ENCODE measurements at regions not wholly inside any gene's neighbourhood (a gene's known extent, or its start where the extent isn't known, plus 50 kb on each side); places are given as distances from the start of the nearest gene placed in this dataset.

GRCh38 chr21:31509194-31510017 lies 150.1 kb upstream of the SOD1 start (continued):
- TF ChIP-seq, protein P1, sequence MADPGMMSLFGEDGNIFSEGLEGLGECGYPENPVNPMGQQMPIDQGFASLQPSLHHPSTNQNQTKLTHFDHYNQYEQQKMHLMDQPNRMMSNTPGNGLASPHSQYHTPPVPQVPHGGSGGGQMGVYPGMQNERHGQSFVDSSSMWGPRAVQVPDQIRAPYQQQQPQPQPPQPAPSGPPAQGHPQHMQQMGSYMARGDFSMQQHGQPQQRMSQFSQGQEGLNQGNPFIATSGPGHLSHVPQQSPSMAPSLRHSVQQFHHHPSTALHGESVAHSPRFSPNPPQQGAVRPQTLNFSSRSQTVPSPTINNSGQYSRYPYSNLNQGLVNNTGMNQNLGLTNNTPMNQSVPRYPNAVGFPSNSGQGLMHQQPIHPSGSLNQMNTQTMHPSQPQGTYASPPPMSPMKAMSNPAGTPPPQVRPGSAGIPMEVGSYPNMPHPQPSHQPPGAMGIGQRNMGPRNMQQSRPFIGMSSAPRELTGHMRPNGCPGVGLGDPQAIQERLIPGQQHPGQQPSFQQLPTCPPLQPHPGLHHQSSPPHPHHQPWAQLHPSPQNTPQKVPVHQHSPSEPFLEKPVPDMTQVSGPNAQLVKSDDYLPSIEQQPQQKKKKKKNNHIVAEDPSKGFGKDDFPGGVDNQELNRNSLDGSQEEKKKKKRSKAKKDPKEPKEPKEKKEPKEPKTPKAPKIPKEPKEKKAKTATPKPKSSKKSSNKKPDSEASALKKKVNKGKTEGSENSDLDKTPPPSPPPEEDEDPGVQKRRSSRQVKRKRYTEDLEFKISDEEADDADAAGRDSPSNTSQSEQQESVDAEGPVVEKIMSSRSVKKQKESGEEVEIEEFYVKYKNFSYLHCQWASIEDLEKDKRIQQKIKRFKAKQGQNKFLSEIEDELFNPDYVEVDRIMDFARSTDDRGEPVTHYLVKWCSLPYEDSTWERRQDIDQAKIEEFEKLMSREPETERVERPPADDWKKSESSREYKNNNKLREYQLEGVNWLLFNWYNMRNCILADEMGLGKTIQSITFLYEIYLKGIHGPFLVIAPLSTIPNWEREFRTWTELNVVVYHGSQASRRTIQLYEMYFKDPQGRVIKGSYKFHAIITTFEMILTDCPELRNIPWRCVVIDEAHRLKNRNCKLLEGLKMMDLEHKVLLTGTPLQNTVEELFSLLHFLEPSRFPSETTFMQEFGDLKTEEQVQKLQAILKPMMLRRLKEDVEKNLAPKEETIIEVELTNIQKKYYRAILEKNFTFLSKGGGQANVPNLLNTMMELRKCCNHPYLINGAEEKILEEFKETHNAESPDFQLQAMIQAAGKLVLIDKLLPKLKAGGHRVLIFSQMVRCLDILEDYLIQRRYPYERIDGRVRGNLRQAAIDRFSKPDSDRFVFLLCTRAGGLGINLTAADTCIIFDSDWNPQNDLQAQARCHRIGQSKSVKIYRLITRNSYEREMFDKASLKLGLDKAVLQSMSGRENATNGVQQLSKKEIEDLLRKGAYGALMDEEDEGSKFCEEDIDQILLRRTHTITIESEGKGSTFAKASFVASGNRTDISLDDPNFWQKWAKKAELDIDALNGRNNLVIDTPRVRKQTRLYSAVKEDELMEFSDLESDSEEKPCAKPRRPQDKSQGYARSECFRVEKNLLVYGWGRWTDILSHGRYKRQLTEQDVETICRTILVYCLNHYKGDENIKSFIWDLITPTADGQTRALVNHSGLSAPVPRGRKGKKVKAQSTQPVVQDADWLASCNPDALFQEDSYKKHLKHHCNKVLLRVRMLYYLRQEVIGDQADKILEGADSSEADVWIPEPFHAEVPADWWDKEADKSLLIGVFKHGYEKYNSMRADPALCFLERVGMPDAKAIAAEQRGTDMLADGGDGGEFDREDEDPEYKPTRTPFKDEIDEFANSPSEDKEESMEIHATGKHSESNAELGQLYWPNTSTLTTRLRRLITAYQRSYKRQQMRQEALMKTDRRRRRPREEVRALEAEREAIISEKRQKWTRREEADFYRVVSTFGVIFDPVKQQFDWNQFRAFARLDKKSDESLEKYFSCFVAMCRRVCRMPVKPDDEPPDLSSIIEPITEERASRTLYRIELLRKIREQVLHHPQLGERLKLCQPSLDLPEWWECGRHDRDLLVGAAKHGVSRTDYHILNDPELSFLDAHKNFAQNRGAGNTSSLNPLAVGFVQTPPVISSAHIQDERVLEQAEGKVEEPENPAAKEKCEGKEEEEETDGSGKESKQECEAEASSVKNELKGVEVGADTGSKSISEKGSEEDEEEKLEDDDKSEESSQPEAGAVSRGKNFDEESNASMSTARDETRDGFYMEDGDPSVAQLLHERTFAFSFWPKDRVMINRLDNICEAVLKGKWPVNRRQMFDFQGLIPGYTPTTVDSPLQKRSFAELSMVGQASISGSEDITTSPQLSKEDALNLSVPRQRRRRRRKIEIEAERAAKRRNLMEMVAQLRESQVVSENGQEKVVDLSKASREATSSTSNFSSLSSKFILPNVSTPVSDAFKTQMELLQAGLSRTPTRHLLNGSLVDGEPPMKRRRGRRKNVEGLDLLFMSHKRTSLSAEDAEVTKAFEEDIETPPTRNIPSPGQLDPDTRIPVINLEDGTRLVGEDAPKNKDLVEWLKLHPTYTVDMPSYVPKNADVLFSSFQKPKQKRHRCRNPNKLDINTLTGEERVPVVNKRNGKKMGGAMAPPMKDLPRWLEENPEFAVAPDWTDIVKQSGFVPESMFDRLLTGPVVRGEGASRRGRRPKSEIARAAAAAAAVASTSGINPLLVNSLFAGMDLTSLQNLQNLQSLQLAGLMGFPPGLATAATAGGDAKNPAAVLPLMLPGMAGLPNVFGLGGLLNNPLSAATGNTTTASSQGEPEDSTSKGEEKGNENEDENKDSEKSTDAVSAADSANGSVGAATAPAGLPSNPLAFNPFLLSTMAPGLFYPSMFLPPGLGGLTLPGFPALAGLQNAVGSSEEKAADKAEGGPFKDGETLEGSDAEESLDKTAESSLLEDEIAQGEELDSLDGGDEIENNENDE (IDR thresholded peaks at IDR 0.05; ENCODE audit: insufficient replicate concordance, low read length) = no peak
- TF ChIP-seq CREB1 (IDR thresholded peaks at IDR 0.05) (no peak), KDM4A (IDR thresholded peaks at IDR 0.05; ENCODE audit: low read depth, low read length, severe bottlenecking) (no peak), KDM5A (IDR thresholded peaks at IDR 0.05; ENCODE audit: low read length) (no peak), CBX8 (IDR thresholded peaks at IDR 0.05; ENCODE audit: borderline replicate concordance, low read depth, low read length) (no peak), SIX5 (IDR thresholded peaks at IDR 0.05; ENCODE audit: low read depth, low read length) (no peak)
